HepG2 (cell line): ENCODE measurements at regions not wholly inside any gene's neighbourhood (a gene's known extent, or its start where the extent isn't known, plus 50 kb on each side); places are given as distances from the start of the nearest gene placed in this dataset.

Source experiments
- AHR ChIP-seq: IDR thresholded peaks from 2 replicates; pipeline ENCODE4 v1.6.1; 2018; ENCODE audit warnings: missing genetic modification reagents, missing compliant biosample characterization
- ARHGAP35 ChIP-seq: sonication (generic); formaldehyde crosslinking; IDR thresholded peaks from 2 replicates; pipeline ENCODE4 v1.9.0; 2022; ENCODE audit warnings: mild to moderate bottlenecking, inconsistent platforms, moderate library complexity, missing genetic modification reagents, borderline replicate concordance
- BCL6 ChIP-seq: IDR thresholded peaks from 2 replicates; pipeline ENCODE4 v1.6.1; 2016; ENCODE audit warnings: missing genetic modification reagents, missing compliant biosample characterization
- ESRRA ChIP-seq: sonication (generic); formaldehyde crosslinking; IDR thresholded peaks from 2 replicates; pipeline ENCODE4 v1.5.1; 2020; ENCODE audit warnings: mild to moderate bottlenecking, low read depth, missing genetic modification reagents
- GABPB1 ChIP-seq: IDR thresholded peaks from 2 replicates; pipeline ENCODE4 v1.6.1; 2016; ENCODE audit warnings: mild to moderate bottlenecking, missing genetic modification reagents, moderate library complexity, missing compliant biosample characterization
- GTF3A ChIP-seq: sonication (generic); formaldehyde crosslinking; conservative IDR thresholded peaks from 2 replicates; pipeline ENCODE4 v1.4.0; 2020; ENCODE audit warnings: mild to moderate bottlenecking, missing genetic modification reagents
- HDAC1 ChIP-seq: sonication (generic); formaldehyde crosslinking; IDR thresholded peaks from 2 replicates; pipeline ENCODE4 v1.5.1; 2020; ENCODE audit warnings: mild to moderate bottlenecking, missing genetic modification reagents
- KDM1A ChIP-seq: IDR thresholded peaks from 2 replicates; pipeline ENCODE4 v1.6.1; 2016; ENCODE audit warnings: missing compliant biosample characterization
- NCOR1 ChIP-seq: fragments of 200-600 bp; sonication (generic); IDR thresholded peaks from 2 replicates; pipeline ENCODE4 v1.7.0; 2017; ENCODE audit warnings: antibody characterized with exemption, low read length, borderline replicate concordance
- RCOR2 ChIP-seq: IDR thresholded peaks from 2 replicates; pipeline ENCODE4 v1.6.1; 2016; ENCODE audit warnings: missing biosample characterization, missing genetic modification reagents
- SMAD9 ChIP-seq: sonication (generic); formaldehyde crosslinking; IDR thresholded peaks from 2 replicates; pipeline ENCODE4 v1.5.1; 2020; ENCODE audit warnings: mild to moderate bottlenecking, missing genetic modification reagents
- XRCC5 ChIP-seq: fragments of 200-400 bp; formaldehyde crosslinking; optimal IDR thresholded peaks from 2 replicates; pipeline ENCODE3; 2017; ENCODE audit warnings: mild to moderate bottlenecking, low read length
- ZC3H13 ChIP-seq: sonication (generic); formaldehyde crosslinking; IDR thresholded peaks from 2 replicates; pipeline ENCODE4 v1.8.1; 2023; ENCODE audit warnings: mild to moderate bottlenecking, missing genetic modification reagents, moderate library complexity
- ZMYM3 ChIP-seq: sonication (generic); formaldehyde crosslinking; IDR thresholded peaks from 2 replicates; pipeline ENCODE4 v1.5.1; 2020; ENCODE audit warnings: mild to moderate bottlenecking, missing genetic modification reagents
- ZNF143 ChIP-seq: sonication (generic); formaldehyde crosslinking; IDR thresholded peaks from 2 replicates; pipeline ENCODE4 v1.4.0; 2020; ENCODE audit warnings: missing genetic modification reagents
- ZNF629 ChIP-seq: sonication (generic); formaldehyde crosslinking; conservative IDR thresholded peaks from 2 replicates; pipeline ENCODE4 v1.5.0; 2020; ENCODE audit warnings: missing genetic modification reagents
- ZNF773 ChIP-seq: sonication (generic); formaldehyde crosslinking; IDR thresholded peaks from 2 replicates; pipeline ENCODE4 v1.4.0; 2020; ENCODE audit warnings: missing genetic modification reagents, borderline replicate concordance
- ZNF788 ChIP-seq: sonication (generic); formaldehyde crosslinking; IDR thresholded peaks from 2 replicates; pipeline ENCODE4 v1.5.0; 2020; ENCODE audit warnings: mild to moderate bottlenecking, missing genetic modification reagents, borderline replicate concordance
- TF ChIP-seq, protein P1 (sequence below): sonication (generic); formaldehyde crosslinking; IDR thresholded peaks from 2 replicates; pipeline ENCODE4 v1.4.0; 2020; ENCODE audit warnings: missing genetic modification reagents, mild to moderate bottlenecking, borderline replicate concordance
- TF ChIP-seq, protein P2 (sequence below): sonication (generic); formaldehyde crosslinking; IDR thresholded peaks from 2 replicates; pipeline ENCODE4 v1.5.0; 2020; ENCODE audit warnings: mild to moderate bottlenecking, missing genetic modification reagents, moderate library complexity
- TF ChIP-seq, protein P3 (sequence below): sonication (generic); formaldehyde crosslinking; IDR thresholded peaks from 2 replicates; pipeline ENCODE4 v1.4.0; 2020; ENCODE audit warnings: missing genetic modification reagents, borderline replicate concordance
- TF ChIP-seq, protein P4 (sequence below): sonication (generic); formaldehyde crosslinking; IDR thresholded peaks from 2 replicates; pipeline ENCODE4 v1.5.1; 2020; ENCODE audit warnings: mild to moderate bottlenecking, moderate library complexity, missing genetic modification reagents

GRCh38 chr7:25894002-25894901 lies 257.7 kb upstream of the NFE2L3 start (continued):
- TF ChIP-seq, protein P1, sequence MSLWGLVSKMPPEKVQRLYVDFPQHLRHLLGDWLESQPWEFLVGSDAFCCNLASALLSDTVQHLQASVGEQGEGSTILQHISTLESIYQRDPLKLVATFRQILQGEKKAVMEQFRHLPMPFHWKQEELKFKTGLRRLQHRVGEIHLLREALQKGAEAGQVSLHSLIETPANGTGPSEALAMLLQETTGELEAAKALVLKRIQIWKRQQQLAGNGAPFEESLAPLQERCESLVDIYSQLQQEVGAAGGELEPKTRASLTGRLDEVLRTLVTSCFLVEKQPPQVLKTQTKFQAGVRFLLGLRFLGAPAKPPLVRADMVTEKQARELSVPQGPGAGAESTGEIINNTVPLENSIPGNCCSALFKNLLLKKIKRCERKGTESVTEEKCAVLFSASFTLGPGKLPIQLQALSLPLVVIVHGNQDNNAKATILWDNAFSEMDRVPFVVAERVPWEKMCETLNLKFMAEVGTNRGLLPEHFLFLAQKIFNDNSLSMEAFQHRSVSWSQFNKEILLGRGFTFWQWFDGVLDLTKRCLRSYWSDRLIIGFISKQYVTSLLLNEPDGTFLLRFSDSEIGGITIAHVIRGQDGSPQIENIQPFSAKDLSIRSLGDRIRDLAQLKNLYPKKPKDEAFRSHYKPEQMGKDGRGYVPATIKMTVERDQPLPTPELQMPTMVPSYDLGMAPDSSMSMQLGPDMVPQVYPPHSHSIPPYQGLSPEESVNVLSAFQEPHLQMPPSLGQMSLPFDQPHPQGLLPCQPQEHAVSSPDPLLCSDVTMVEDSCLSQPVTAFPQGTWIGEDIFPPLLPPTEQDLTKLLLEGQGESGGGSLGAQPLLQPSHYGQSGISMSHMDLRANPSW (CRISPR knock-in tag), result no peak
- 0 out of 2 replicates have a peak, but pooled peaks have one; percentile 41 for TF ChIP-seq ESRRA (CRISPR knock-in tag)
- peak; percentile 87 for TF ChIP-seq ZMYM3 (CRISPR knock-in tag)
- TF ChIP-seq, protein P2, sequence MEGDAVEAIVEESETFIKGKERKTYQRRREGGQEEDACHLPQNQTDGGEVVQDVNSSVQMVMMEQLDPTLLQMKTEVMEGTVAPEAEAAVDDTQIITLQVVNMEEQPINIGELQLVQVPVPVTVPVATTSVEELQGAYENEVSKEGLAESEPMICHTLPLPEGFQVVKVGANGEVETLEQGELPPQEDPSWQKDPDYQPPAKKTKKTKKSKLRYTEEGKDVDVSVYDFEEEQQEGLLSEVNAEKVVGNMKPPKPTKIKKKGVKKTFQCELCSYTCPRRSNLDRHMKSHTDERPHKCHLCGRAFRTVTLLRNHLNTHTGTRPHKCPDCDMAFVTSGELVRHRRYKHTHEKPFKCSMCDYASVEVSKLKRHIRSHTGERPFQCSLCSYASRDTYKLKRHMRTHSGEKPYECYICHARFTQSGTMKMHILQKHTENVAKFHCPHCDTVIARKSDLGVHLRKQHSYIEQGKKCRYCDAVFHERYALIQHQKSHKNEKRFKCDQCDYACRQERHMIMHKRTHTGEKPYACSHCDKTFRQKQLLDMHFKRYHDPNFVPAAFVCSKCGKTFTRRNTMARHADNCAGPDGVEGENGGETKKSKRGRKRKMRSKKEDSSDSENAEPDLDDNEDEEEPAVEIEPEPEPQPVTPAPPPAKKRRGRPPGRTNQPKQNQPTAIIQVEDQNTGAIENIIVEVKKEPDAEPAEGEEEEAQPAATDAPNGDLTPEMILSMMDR (CRISPR knock-in tag), result peak; percentile 9; the same call in 1 of the 2 replicates
- TF ChIP-seq HDAC1, result 0 out of 2 replicates have a peak, but pooled peaks have one; percentile 16
- no peak for TF ChIP-seq ZC3H13
- peak; percentile 79; the same call in 1 of the 2 replicates for TF ChIP-seq KDM1A
- no peak for TF ChIP-seq AHR (CRISPR knock-in tag)
- TF ChIP-seq ZNF788 (CRISPR knock-in tag), result 0 out of 2 replicates have a peak, but pooled peaks have one; percentile 33
- TF ChIP-seq ARHGAP35, result no peak
- TF ChIP-seq, protein P3, sequence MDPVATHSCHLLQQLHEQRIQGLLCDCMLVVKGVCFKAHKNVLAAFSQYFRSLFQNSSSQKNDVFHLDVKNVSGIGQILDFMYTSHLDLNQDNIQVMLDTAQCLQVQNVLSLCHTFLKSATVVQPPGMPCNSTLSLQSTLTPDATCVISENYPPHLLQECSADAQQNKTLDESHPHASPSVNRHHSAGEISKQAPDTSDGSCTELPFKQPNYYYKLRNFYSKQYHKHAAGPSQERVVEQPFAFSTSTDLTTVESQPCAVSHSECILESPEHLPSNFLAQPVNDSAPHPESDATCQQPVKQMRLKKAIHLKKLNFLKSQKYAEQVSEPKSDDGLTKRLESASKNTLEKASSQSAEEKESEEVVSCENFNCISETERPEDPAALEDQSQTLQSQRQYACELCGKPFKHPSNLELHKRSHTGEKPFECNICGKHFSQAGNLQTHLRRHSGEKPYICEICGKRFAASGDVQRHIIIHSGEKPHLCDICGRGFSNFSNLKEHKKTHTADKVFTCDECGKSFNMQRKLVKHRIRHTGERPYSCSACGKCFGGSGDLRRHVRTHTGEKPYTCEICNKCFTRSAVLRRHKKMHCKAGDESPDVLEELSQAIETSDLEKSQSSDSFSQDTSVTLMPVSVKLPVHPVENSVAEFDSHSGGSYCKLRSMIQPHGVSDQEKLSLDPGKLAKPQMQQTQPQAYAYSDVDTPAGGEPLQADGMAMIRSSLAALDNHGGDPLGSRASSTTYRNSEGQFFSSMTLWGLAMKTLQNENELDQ (CRISPR knock-in tag), result no peak
- TF ChIP-seq, protein P4, sequence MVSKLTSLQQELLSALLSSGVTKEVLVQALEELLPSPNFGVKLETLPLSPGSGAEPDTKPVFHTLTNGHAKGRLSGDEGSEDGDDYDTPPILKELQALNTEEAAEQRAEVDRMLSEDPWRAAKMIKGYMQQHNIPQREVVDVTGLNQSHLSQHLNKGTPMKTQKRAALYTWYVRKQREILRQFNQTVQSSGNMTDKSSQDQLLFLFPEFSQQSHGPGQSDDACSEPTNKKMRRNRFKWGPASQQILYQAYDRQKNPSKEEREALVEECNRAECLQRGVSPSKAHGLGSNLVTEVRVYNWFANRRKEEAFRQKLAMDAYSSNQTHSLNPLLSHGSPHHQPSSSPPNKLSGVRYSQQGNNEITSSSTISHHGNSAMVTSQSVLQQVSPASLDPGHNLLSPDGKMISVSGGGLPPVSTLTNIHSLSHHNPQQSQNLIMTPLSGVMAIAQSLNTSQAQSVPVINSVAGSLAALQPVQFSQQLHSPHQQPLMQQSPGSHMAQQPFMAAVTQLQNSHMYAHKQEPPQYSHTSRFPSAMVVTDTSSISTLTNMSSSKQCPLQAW (CRISPR knock-in tag), result no peak
- TF ChIP-seq ZNF773 (CRISPR knock-in tag), result no peak
- TF ChIP-seq NCOR1, result no peak
- peak; percentile 78 for TF ChIP-seq GABPB1 (CRISPR knock-in tag)
- TF ChIP-seq XRCC5, result peak; percentile 27
- TF ChIP-seq SMAD9 (CRISPR knock-in tag), result no peak
- no peak for TF ChIP-seq BCL6
- TF ChIP-seq RCOR2 (CRISPR knock-in tag), result peak; percentile 39; the same call in 1 of the 2 replicates
- TF ChIP-seq GTF3A (CRISPR knock-in tag), result no peak
- TF ChIP-seq ZNF143 (CRISPR knock-in tag), result peak; percentile 89
- peak; percentile 98 for TF ChIP-seq ZNF629
